Mucosa of descending colon (tissue), 3 donors: ENCODE measurements at regions not wholly inside any gene's neighbourhood (a gene's known extent, or its start where the extent isn't known, plus 50 kb on each side); places are given as distances from the start of the nearest gene placed in this dataset.

ENCODE experiments used
- ATAC-seq: fragments of 200-7000 bp; cut with Tn5 transposase; one replicate; pipeline ENCODE4 v1.9.1; 2020; ENCODE audit warnings: mild to moderate bottlenecking, moderate library complexity
- DNase-seq, 3 donors: peaks; one replicate each; pipeline ENCODE4 v3.0.0-alpha.2; 2020
- H3K36me3 ChIP-seq: fragments of 200-600 bp; one replicate; pipeline ENCODE4 v1.8.0; 2021; ENCODE audit warnings: low read depth, mild to moderate bottlenecking
- H3K4me1 ChIP-seq: fragments of 200-600 bp; one replicate; pipeline ENCODE4 v1.8.0; 2021; ENCODE audit warnings: low read depth, mild to moderate bottlenecking
- H3K4me3 ChIP-seq: fragments of 200-600 bp; one replicate; pipeline ENCODE4 v1.8.0; 2021; ENCODE audit warnings: mild to moderate bottlenecking
- H3K9me3 ChIP-seq: fragments of 200-600 bp; one replicate; pipeline ENCODE4 v1.8.0; 2021; ENCODE audit warnings: mild to moderate bottlenecking
- CTCF ChIP-seq: fragments of 200-600 bp; IDR thresholded peaks from one replicate; pipeline ENCODE4 v1.8.0; 2022; ENCODE audit warnings: antibody characterized with exemption, mild to moderate bottlenecking
- intact Hi-C, 2 donors: fragments of 100-400 bp; cut with DNase I in 1 of 2; cut with micrococcal nuclease in 1 of 2; formaldehyde crosslinking; loops; one replicate each; pipeline versions ENCODE4 v1.11.0 to v1.11.1; 2022; cut with DNase I, micrococcal nuclease
- donor health status: DM: no; HTN: no; CAD: no; lungs with moderate emphysema.
- donor health status: DM: no; HTN: no; CAD: no.
- donor health status: DM: no; HTN: yes; CAD: no.

GRCh38 chr12:82108615-82109014 lies 249.6 kb downstream of the CCDC59 start:
- intact Hi-C loops, result no loop called here
- Histone ChIP-seq H3K9me3 (no peaks in the 10 kb centered on the region), H3K4me1 (no peaks in the 10 kb centered on the region), H3K36me3 (no peaks in the 10 kb centered on the region), H3K4me3 (no peak overlapping the region)
- TF ChIP-seq CTCF, result no peak
- DNase-seq, result no peak
- no peak for ATAC-seq

- Histone ChIP-seq H3K36me3 (no peaks in the 10 kb centered on the region), H3K4me1 (no peaks in the 10 kb centered on the region), H3K4me3 (no peak overlapping the region), H3K9me3 (no peaks in the 10 kb centered on the region)
- DNase-seq (no peak), ATAC-seq (no peak)
- intact Hi-C loops, result no loop called here
- no peak for TF ChIP-seq CTCF
Observed at GRCh38 chr12:82099216-82099615, 259.0 kb downstream of the CCDC59 start.

GRCh38 chr12:82097877-82098276 lies 260.3 kb downstream of the CCDC59 start:
- no peak for ATAC-seq
- H3K4me3 ChIP-seq, result no peak overlapping the region
- no peak for TF ChIP-seq CTCF
- H3K36me3 ChIP-seq, result no peaks in the 10 kb centered on the region
- intact Hi-C loops, result no loop called here
- DNase-seq, result no peak
- no peaks in the 10 kb centered on the region for H3K9me3 ChIP-seq
- no peaks in the 10 kb centered on the region for H3K4me1 ChIP-seq

- ATAC-seq, result no peak
- H3K4me1 ChIP-seq, result no peaks in the 10 kb centered on the region
- DNase-seq, result no peak
- H3K36me3 ChIP-seq, result no peaks in the 10 kb centered on the region
- no peaks in the 10 kb centered on the region for H3K9me3 ChIP-seq
- intact Hi-C loops, result no loop called here
- H3K4me3 ChIP-seq, result no peak overlapping the region
- TF ChIP-seq CTCF, result no peak
Observed at GRCh38 chr12:82097438-82097837, 260.7 kb downstream of the CCDC59 start.

GRCh38 chr12:82090165-82090564 lies 268.0 kb downstream of the CCDC59 start:
- intact Hi-C loops, result no loop called here
- Histone ChIP-seq H3K4me1 (no peaks in the 10 kb centered on the region), H3K4me3 (no peak overlapping the region), H3K9me3 (no peaks in the 10 kb centered on the region), H3K36me3 (no peaks in the 10 kb centered on the region)
- DNase-seq (no peak), ATAC-seq (no peak)
- no peak for TF ChIP-seq CTCF
